ENCODE measurements at regions not wholly inside any gene's neighbourhood (a gene's known extent, or its start where the extent isn't known, plus 50 kb on each side); places are given as distances from the start of the nearest gene placed in this dataset.

DNA sequence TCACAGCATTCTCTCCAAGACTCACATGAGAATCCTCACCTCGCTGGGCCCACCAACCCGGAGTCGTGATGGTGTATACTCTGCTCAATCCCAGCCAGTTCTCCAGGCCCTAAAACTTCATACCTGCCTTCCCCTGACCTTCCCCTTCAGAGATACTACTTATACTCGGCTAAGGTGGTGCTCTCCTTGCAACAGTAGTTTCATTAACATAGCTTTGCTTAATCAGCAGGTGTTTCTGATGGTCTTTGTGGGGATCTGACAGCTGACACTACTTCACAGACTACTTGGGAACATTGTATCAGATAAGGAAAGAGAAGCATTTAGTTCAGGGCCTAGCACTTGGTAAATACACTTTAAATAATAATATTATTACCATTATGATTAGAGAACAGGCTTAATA lies 301.5 kb upstream of the DAB1 start:
- TF ChIP-seq, protein P1, sequence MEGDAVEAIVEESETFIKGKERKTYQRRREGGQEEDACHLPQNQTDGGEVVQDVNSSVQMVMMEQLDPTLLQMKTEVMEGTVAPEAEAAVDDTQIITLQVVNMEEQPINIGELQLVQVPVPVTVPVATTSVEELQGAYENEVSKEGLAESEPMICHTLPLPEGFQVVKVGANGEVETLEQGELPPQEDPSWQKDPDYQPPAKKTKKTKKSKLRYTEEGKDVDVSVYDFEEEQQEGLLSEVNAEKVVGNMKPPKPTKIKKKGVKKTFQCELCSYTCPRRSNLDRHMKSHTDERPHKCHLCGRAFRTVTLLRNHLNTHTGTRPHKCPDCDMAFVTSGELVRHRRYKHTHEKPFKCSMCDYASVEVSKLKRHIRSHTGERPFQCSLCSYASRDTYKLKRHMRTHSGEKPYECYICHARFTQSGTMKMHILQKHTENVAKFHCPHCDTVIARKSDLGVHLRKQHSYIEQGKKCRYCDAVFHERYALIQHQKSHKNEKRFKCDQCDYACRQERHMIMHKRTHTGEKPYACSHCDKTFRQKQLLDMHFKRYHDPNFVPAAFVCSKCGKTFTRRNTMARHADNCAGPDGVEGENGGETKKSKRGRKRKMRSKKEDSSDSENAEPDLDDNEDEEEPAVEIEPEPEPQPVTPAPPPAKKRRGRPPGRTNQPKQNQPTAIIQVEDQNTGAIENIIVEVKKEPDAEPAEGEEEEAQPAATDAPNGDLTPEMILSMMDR (IDR thresholded peaks at IDR 0.05; ENCODE audit: insufficient read depth, missing control alignments), result no peak
- FAIRE-seq, result no peak

DNA sequence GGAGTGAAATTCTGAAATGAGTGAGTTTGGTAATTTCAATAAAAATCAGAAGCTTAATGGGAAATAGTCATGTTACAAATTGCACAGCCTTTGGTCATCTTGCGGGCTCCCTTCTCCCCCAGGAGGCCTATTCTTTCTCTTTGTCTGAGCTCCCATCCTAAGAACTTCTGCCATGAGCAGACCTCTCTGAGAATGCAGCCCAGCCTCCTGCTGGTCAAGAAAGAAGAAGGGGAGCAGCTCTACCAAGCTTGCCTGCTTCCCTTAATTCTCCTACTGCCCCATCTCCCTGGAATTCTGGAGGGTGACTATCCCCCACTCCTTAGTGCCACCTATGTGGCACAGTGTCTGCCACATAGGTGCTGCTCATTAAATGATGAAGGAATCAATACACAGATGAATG lies 300.7 kb upstream of the DAB1 start:
- no peak for FAIRE-seq
- no peak for DNase-seq (ENCODE audit: insufficient read length, low spot score)
- TF ChIP-seq, protein P1 (IDR thresholded peaks at IDR 0.05; ENCODE audit: insufficient read depth, missing control alignments), result no peak

More for the DNA sequence above, 301.5 kb upstream of the DAB1 start:
- DNase-seq (ENCODE audit: insufficient read length, low spot score), result no peak

DNA sequence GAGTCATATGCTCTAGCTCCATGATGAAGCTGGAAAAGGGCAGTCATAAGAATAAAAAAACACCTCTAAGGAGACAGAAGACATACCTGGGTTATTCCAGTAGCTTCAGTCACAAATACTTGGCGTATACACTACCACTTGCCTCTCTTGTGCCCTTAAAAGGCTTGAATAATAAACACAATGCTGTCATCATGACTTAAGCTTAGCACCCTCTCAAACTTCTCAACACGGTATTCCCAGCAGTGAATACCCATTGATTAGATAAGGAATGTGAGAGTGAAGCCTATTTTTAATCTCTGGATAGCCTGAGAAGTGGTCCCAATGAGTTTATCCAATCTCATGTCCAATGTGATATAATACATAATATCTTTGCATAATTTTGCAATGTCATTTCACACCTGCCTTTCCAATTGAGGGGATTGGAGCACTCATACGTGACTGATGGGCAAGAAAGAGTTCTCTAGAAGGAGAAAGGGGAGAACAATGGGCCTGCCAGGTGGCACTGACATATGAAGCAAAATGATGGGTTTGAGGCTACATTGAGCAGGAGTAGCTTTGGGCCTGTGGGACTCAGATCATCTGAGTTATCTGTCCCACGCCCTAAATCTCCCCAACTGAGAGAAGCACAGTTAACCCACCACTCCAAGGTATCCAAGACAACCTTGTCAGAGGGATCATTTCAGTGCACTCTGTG lies 298.6 kb upstream of the DAB1 start:
- FAIRE-seq, result no peak
- TF ChIP-seq, protein P1 (IDR thresholded peaks at IDR 0.05; ENCODE audit: insufficient read depth, missing control alignments), result no peak
- no peak for DNase-seq (ENCODE audit: insufficient read length, low spot score)

DNA sequence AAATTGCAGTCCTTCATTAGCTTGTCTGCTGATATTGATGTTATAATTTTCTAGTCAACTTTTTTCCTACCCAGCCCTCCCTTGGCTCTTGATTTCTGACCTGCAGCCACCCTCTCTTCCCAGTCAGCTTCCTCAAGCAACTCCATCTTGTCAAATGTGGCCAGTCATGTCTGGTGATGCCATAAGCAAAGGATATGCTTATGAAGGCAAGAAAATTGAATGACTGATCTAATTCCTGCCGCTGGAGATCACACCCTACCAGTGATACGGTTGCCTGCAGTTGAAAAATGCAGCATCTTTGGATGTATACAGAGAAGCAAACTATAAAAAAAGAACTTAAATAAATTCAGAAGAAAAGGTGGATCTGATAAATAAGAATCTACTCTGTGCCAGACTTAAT lies 297.1 kb upstream of the DAB1 start:
- FAIRE-seq, result no peak
- DNase-seq (ENCODE audit: insufficient read length, low spot score), result no peak
- TF ChIP-seq, protein P1 (IDR thresholded peaks at IDR 0.05; ENCODE audit: insufficient read depth, missing control alignments), result no peak

DNA sequence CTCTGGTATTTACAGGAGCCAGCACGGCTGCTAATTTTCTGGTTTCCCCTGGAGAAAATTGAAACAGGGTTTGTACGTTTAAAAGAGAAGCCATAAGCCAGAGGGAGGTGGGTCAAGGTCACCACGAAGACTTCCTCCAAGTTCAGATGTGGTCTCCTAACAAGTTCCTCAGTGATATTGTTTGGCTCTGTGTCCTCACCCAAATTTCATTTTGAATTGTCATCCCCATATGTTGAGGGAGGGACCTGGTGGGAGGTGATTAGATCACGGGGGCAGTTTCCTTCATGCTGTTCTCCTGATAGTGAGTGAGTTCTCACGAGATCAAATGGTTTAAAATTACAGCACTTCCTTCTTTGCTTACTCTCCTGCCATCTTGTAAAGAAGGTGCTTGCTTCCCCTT lies 295.4 kb upstream of the DAB1 start:
- TF ChIP-seq, protein P1 (IDR thresholded peaks at IDR 0.05; ENCODE audit: insufficient read depth, missing control alignments), result no peak
- DNase-seq (ENCODE audit: insufficient read length, low spot score), result no peak
- no peak for FAIRE-seq

DNA sequence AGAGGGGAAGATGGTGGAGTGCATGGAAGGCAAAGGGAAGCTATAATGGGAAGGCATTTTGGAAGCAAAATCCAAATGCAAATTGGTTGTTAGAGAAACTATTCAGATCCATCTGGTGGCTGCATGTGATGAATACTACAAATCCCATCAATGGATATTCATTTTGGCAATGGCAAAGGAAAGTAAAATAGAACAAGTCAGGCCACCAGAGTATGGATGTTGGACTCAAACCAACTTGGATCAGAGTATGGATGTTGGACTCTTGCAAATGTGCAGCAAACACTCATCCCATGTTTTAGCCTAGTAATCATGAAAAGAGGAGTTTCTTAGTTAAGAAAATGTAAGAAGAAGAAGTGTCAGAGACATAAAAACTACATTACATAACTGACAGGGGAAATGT lies 289.6 kb upstream of the DAB1 start:
- DNase-seq (ENCODE audit: insufficient read length, low spot score) (no peak), FAIRE-seq (no peak)
- TF ChIP-seq, protein P1 (IDR thresholded peaks at IDR 0.05; ENCODE audit: insufficient read depth, missing control alignments), result no peak

DNA sequence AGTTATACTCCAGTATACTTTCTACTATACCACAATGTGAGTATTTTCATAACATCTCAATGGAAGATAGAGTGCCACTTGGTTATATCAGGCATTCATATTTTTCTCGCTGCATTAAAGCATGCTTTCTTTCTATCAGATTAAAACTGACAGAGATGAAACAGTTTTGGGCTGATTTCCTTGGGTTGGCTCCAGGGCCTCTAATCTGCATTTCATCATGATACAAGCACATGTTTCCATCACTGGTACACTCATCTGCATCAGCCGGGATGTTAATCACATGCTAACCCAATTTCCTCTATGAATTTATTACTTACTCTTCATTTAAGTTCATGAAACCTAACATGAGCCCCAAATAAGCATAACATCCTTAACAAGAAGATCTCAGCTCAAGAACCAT lies 289.0 kb upstream of the DAB1 start:
- DNase-seq (ENCODE audit: insufficient read length, low spot score), result no peak
- TF ChIP-seq, protein P1 (IDR thresholded peaks at IDR 0.05; ENCODE audit: insufficient read depth, missing control alignments), result no peak
- FAIRE-seq, result no peak

All from D721Med (cell line).